ENCODE measurements at regions not wholly inside any gene's neighbourhood (a gene's known extent, or its start where the extent isn't known, plus 50 kb on each side); places are given as distances from the start of the nearest gene placed in this dataset.

GRCh38 chr1:115459161-115459560 lies 121.1 kb upstream of the NGF start:
- no peak overlapping the region for H3K18ac ChIP-seq (ENCODE audit: low read depth, low read length)
- H3K9me1 ChIP-seq (ENCODE audit: insufficient read depth, low read length), result peaks cover 12% of the 10 kb centered on the region
- H2BK5ac ChIP-seq (ENCODE audit: low read depth, low read length, poor library complexity, severe bottlenecking), result no peak overlapping the region
- intact Hi-C loops (cut with micrococcal nuclease) (no loop called here), in situ Hi-C loops (cut with MboI; ENCODE audit: low sequenced_read_pairs) (no loop called here), dilution Hi-C loops (cut with HindIII; ENCODE audit: low sequenced_read_pairs, unreplicated experiment) (no loop called here)
- DNase-seq (no peak), ATAC-seq (ENCODE audit: low read depth) (no peak)
- H3K9ac ChIP-seq (ENCODE audit: low read depth, low read length), result no peak overlapping the region
- no peak overlapping the region for H3K4me2 ChIP-seq (ENCODE audit: low read depth, low read length)
- no peak overlapping the region for H2BK15ac ChIP-seq (ENCODE audit: low read depth, low read length)
- peaks cover 14% of the 10 kb centered on the region for H3K4me1 ChIP-seq (ENCODE audit: control insufficient read depth, insufficient read depth, low read length)
- H2AFZ ChIP-seq (replicated peaks; ENCODE audit: low read length, poor library complexity), result no peak overlapping the region
- H3K27ac ChIP-seq (ENCODE audit: insufficient read depth, low read length), result no peak overlapping the region
- no peak for TF ChIP-seq RFX5 (IDR thresholded peaks at IDR 0.05; ENCODE audit: low read depth, low read length)
- H3K79me1 ChIP-seq (ENCODE audit: low read depth in 1 of 2, low read length in 2 of 2), result no peaks in the 10 kb centered on the region
- H3K4me3 ChIP-seq (ENCODE audit: insufficient read depth, low read depth, low read length), result no peak overlapping the region
- no peak overlapping the region for H4K91ac ChIP-seq (ENCODE audit: insufficient read depth, low read depth, low read length)
- no peaks in the 10 kb centered on the region for H4K20me1 ChIP-seq (ENCODE audit: insufficient read depth, low read length)
- no peaks in the 10 kb centered on the region for H3K27me3 ChIP-seq (ENCODE audit: control insufficient read depth, insufficient read depth, low read length)
- no peak overlapping the region for H3K4ac ChIP-seq (ENCODE audit: low read depth, low read length)
- no peak overlapping the region for H2AK5ac ChIP-seq (ENCODE audit: low read depth, low read length)
- WGBS, 2 experiments (ENCODE audit: extremely low coverage in 2 of 2, insufficient read length in 1 of 2), result no CpG with 5 or more reads among the region's 3 CpGs
- no peak overlapping the region for H4K8ac ChIP-seq (ENCODE audit: low read depth in 2 of 2, low read length in 2 of 2)
- no peak overlapping the region for H3K23ac ChIP-seq (ENCODE audit: low read depth, low read length)
- no peak overlapping the region for H2AK9ac ChIP-seq (replicated peaks; ENCODE audit: low read depth, low read length, poor library complexity)
- ChIA-PET POLR2A (ENCODE audit: unreplicated experiment) (no interaction called here), CTCF (no interaction called here)
- H3K56ac ChIP-seq (ENCODE audit: extremely low read depth, insufficient read depth, low read length), result no peak overlapping the region
- no peaks in the 10 kb centered on the region for H3K9me3 ChIP-seq (ENCODE audit: control insufficient read depth, insufficient read depth, low read length)
- BruUV-seq (replicated peaks), result no TSS peak
- H2BK20ac ChIP-seq (ENCODE audit: low read depth, low read length), result no peak overlapping the region
- H2BK120ac ChIP-seq (ENCODE audit: low read depth, low read length), result no peak overlapping the region
- H4K5ac ChIP-seq (ENCODE audit: low read depth, low read length), result no peak overlapping the region
- no peak overlapping the region for H3K14ac ChIP-seq (replicated peaks; ENCODE audit: low read depth, low read length)
- no peaks in the 10 kb centered on the region for H3K36me3 ChIP-seq (ENCODE audit: control insufficient read depth, insufficient read depth, low read length)

All from IMR-90 (cell line).